GM12875 (cell line): ENCODE measurements at regions not wholly inside any gene's neighbourhood (a gene's known extent, or its start where the extent isn't known, plus 50 kb on each side); places are given as distances from the start of the nearest gene placed in this dataset.

ENCODE experiments used
- H3K4me3 ChIP-seq: one replicate; pipeline ENCODE4 v1.5.1; 2011; ENCODE audit warnings: low read depth, low read length, control low read depth
- TF ChIP-seq, protein P1 (sequence below): IDR thresholded peaks from 2 replicates; pipeline ENCODE4 v1.5.1; 2011; ENCODE audit warnings: low read depth, mild to moderate bottlenecking, control low read depth, inconsistent platforms, low read length, moderate library complexity, borderline replicate concordance; ENCODE audit not compliant: insufficient read depth

DNA sequence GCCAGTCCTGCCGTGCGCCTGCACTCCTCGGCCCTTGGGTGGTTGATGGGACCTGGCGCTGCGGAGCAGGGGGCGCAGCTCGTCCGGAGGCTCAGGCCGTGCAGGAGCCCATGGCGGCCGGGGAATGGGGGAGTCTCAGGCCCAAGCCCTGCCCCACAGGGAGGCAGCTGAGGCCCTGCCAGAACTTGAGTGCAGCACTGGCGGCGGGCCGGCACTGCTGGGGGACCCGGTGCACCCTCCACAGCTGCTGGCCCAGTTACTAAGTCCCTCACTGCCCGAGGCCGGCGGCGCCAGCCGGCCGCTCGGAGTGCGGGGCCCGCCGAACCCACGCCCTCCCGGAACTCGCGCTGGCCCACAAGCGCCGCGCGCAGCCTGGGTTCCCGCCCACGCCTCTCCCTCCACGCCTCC lies 190.9 kb upstream of the MME start:
- TF ChIP-seq, protein P1, sequence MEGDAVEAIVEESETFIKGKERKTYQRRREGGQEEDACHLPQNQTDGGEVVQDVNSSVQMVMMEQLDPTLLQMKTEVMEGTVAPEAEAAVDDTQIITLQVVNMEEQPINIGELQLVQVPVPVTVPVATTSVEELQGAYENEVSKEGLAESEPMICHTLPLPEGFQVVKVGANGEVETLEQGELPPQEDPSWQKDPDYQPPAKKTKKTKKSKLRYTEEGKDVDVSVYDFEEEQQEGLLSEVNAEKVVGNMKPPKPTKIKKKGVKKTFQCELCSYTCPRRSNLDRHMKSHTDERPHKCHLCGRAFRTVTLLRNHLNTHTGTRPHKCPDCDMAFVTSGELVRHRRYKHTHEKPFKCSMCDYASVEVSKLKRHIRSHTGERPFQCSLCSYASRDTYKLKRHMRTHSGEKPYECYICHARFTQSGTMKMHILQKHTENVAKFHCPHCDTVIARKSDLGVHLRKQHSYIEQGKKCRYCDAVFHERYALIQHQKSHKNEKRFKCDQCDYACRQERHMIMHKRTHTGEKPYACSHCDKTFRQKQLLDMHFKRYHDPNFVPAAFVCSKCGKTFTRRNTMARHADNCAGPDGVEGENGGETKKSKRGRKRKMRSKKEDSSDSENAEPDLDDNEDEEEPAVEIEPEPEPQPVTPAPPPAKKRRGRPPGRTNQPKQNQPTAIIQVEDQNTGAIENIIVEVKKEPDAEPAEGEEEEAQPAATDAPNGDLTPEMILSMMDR: no peak

DNA sequence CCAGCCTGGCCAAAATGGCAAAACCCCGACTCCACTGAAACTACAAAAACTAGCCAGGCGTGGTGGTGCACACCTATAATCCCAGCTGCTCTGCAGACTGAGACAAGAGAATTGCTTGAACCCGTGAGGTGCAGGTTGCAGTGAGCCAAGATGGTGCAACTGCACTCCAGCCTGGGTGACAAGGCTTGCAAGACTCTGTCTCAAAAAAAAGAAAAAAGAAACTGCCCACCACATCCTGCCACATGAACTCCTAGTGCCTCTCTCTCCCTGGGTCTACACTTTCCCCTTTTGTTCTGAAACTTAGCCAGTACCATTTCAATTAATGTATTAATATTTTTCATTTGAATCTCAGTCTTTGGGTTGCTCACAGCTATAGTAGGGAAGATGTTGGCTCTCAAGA lies 192.2 kb upstream of the MME start:
- H3K4me3 ChIP-seq: no peak overlapping the region
- TF ChIP-seq, protein P1: no peak

More for the DNA sequence above, 190.9 kb upstream of the MME start:
- H3K4me3 ChIP-seq: no peak overlapping the region

DNA sequence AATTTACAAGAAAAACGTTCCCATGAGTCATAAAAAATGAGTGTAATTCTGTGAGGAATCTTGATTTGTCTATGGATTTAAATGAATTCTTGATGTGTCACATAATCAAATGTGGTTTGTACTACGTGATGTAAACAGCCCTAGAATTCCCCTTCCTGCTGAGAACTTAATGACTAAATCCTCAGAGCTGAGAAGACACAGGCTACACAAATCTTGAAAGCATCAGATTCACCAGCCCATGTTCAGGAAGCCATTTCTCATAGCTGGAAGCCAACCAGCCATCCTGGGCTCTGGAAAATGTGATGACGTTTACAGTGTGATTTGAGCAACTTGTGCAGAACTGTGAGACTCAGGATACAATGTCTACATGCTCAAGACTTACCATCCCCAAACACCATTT lies 193.7 kb upstream of the MME start:
- H3K4me3 ChIP-seq: no peak overlapping the region
- TF ChIP-seq, protein P1: no peak

DNA sequence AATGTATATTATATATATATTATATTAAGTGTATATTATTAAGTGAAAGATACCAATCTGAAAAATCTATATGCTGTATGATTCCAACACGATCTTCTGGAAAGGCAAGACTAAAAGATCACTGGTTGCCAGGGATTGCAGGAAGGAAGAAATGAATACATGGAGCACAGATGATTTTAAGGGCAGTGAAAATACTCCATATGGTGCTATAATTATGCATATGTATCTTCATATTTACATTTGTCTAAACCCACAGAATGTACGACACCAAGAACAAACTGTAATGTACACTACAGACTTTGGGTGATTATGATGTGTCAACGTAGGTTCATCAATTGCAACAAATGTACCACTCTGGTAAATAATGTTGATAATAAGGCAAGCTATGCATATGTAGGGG lies 194.7 kb upstream of the MME start:
- no peak overlapping the region for H3K4me3 ChIP-seq
- TF ChIP-seq, protein P1: no peak

DNA sequence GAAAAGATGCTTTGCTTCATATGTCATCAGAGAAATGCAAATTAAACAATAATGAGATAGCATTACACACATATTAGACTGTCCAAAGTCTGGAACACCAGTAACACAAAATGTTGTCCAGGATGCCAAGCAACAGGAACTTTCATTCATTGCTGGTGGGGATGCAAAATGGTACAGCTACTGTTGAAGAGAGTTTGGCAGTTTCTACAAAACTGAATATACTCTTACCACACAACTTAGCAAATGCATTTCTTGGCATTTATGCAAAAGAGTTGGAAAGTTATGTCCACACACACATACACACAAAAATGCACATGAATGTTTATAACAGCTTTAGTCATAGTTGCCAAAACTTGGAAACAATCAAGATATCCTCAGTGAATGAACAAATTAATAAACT lies 195.2 kb upstream of the MME start:
- no peak overlapping the region for H3K4me3 ChIP-seq
- TF ChIP-seq, protein P1: no peak

DNA sequence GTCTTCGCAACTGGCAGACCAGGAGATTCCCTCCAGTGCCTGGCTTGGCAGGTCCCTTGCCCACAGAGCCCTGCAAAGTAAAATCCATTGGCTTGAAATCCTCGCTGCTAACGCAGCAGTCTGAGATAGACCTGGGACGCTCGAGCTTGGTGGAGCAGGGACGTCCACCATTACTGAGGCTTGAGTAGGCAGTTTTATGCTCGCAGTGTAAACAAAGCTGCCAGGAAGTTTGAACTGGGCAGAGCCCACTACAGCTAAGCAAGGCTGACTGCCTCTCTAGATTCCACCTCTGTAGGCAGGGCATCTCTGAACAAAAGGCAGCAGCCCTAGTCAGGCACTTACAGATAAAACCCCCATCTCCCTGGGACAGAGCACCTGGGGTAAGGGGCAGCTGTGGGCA lies 205.0 kb upstream of the MME start:
- H3K4me3 ChIP-seq: no peak overlapping the region
- TF ChIP-seq, protein P1: no peak

DNA sequence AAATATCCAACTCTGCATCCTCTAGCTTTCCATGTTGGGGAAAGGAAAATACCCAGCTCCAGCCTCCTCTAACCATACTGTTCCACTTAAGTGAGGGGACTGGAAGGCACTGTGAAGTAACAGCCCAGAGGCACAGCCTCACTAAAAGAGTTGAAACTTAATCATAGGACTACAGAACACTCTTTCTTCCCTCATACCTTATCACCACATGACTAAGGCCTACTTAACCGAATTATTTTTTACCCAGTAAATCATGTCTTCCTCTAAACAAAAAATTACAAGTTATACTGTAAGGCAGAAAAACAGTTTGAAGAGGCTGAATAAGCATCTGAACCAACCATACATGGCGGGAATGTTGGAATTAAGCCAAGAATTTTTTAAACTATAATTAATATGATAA lies 207.4 kb upstream of the MME start:
- H3K4me3 ChIP-seq: no peak overlapping the region
- TF ChIP-seq, protein P1: no peak
